Liver (tissue), 7 donors: ENCODE measurements at regions not wholly inside any gene's neighbourhood (a gene's known extent, or its start where the extent isn't known, plus 50 kb on each side); places are given as distances from the start of the nearest gene placed in this dataset.
"Not testable (repeated sequence)": the region's sequence is repeated elsewhere in the genome, so short reads cannot be mapped to it uniquely, and the experiment has no call there.

Experiments used
- DNase-seq: peaks from one replicate; pipeline ENCODE4 v3.0.0-alpha.2; 2017; ENCODE audit warnings: low spot score
- H3K27ac ChIP-seq, 2 donors: one replicate each; pipeline ENCODE4 v1.7.0; 2013; ENCODE audit warnings: inconsistent platforms in 2 of 2, low read length in 2 of 2, control low read depth in 1 of 2, low read depth in 1 of 2, mild to moderate bottlenecking in 1 of 2
- H3K27me3 ChIP-seq, 4 donors: one replicate each; pipeline versions ENCODE4 v1.6.1 to v1.7.0; 2013; ENCODE audit warnings: low read length in 3 of 4, inconsistent platforms in 1 of 4, mild to moderate bottlenecking in 1 of 4, moderate library complexity in 1 of 4; ENCODE audit not compliant: control insufficient read depth in 4 of 4, insufficient read depth in 4 of 4
- H3K36me3 ChIP-seq, 4 donors: one replicate each; pipeline versions ENCODE4 v1.6.1 to v1.7.0; 2013; ENCODE audit warnings: low read length in 3 of 4, mild to moderate bottlenecking in 3 of 4, low read depth in 1 of 4, moderate library complexity in 1 of 4; ENCODE audit not compliant: control insufficient read depth in 4 of 4, insufficient read depth in 3 of 4
- H3K4me1 ChIP-seq, 4 donors: one replicate each; pipeline versions ENCODE4 v1.6.1 to v1.7.0; 2013; ENCODE audit warnings: low read length in 3 of 4, mild to moderate bottlenecking in 3 of 4, moderate library complexity in 1 of 4; ENCODE audit not compliant: control insufficient read depth in 4 of 4, insufficient read depth in 4 of 4
- H3K4me3 ChIP-seq, 3 donors: one replicate each; pipeline versions ENCODE4 v1.6.1 to v1.7.0; 2013; ENCODE audit warnings: low read length in 3 of 3, control low read depth in 1 of 3, low read depth in 1 of 3, mild to moderate bottlenecking in 1 of 3
- H3K9ac ChIP-seq, 2 donors: one replicate each; pipeline ENCODE4 v1.7.0; 2013; ENCODE audit warnings: low read length in 2 of 2, mild to moderate bottlenecking in 2 of 2, moderate library complexity in 2 of 2, control low read depth in 1 of 2, low read depth in 1 of 2
- H3K9me3 ChIP-seq, 4 donors: one replicate each; pipeline versions ENCODE4 v1.6.1 to v1.7.0; 2013; ENCODE audit warnings: low read length in 3 of 4; ENCODE audit not compliant: control insufficient read depth in 4 of 4
- EGR1 ChIP-seq, 2 donors: IDR thresholded peaks; 2 replicates each; pipeline ENCODE4 v1.6.1; 2016 to 2018; ENCODE audit warnings: antibody characterized with exemption in 2 of 2, low read depth in 2 of 2
- FOXA1 ChIP-seq: IDR thresholded peaks from 2 replicates; pipeline ENCODE4 v1.6.1; 2016; ENCODE audit warnings: antibody characterized with exemption
- GABPA ChIP-seq, 2 donors: IDR thresholded peaks in 1 of 2; conservative IDR thresholded peaks in 1 of 2; 2 replicates each; pipeline ENCODE4 v1.6.1; 2016; ENCODE audit warnings: antibody characterized with exemption in 2 of 2, mild to moderate bottlenecking in 1 of 2, moderate library complexity in 1 of 2
- HNF4G ChIP-seq: IDR thresholded peaks from 2 replicates; pipeline ENCODE4 v1.6.1; 2016; ENCODE audit warnings: antibody characterized with exemption
- JUND ChIP-seq, 2 donors: IDR thresholded peaks; 2 replicates each; pipeline ENCODE4 v1.6.1; 2016; ENCODE audit warnings: antibody characterized with exemption in 2 of 2
- RXRA ChIP-seq, 2 donors: IDR thresholded peaks; 2 replicates each; pipeline ENCODE4 v1.6.1; 2017 to 2018; ENCODE audit warnings: antibody characterized with exemption in 2 of 2, mild to moderate bottlenecking in 1 of 2
- TAF1 ChIP-seq: conservative IDR thresholded peaks from 2 replicates; pipeline ENCODE4 v1.6.1; 2016; ENCODE audit warnings: antibody characterized with exemption, mild to moderate bottlenecking
- WGBS: extraction: QIAGEN DNeasy Blood & Tissue Kit; methylation state at CpG from one replicate; pipeline ENCODE4 v1.1.7; 2013; 5-methylcytosine and 5-hydroxymethylcytosine counted together
- TF ChIP-seq, protein P1 (sequence below): IDR thresholded peaks from 2 replicates; pipeline ENCODE4 v1.6.1; 2016; ENCODE audit warnings: antibody characterized with exemption, mild to moderate bottlenecking
- TF ChIP-seq, protein P2 (sequence below): IDR thresholded peaks from 2 replicates; pipeline ENCODE4 v1.6.1; 2016; ENCODE audit warnings: antibody characterized with exemption
- TF ChIP-seq, protein P3 (sequence below): IDR thresholded peaks from 2 replicates; pipeline ENCODE4 v1.6.1; 2016; ENCODE audit warnings: antibody characterized with exemption
- donor health status: healthy.
- donor health status: healthy.
- donor health status: healthy.
- donor health status: healthy.

DNA sequence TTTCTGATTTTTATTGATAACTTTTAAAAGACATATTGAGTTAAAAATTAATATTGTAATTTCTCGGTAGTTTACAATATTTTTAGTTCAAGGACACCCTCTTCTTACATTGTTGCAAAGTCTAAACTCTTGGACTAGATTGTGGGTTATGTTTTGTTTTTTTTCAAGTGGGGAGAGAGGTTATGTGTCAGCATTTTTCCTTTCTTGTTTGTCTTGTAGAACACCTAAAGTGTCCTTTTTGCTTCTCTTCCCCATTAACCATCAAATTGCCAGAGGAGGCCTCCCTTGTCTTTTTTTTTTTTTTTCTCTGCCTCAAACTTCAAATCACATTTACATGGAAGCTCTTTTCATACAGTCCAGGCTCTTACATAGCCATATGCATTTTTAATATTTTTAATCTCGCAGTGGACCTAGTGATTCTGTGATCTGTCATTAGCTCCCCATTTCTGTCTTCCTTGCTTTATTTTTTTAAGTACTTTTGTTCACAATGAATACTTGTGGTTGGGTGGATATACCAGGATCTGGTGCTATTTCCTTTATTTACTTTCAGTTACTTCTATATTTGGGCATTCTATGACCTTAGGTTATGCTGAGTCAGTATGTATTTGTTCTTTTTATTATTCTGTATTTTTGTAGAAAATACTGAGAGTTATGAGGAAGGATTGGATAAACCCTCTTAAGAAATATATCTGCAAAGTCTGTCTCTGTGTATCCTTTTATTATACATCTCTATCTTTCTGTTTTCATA is 2280.6 kb upstream of the ACO1 start:
- no peak overlapping the region for H3K9ac ChIP-seq
- H3K27me3 ChIP-seq, result no peaks in the 10 kb centered on the region
- no peak for TF ChIP-seq EGR1 (IDR thresholded peaks at IDR 0.05; ENCODE audit: low read depth in 2 of 2)
- TF ChIP-seq, protein P1, sequence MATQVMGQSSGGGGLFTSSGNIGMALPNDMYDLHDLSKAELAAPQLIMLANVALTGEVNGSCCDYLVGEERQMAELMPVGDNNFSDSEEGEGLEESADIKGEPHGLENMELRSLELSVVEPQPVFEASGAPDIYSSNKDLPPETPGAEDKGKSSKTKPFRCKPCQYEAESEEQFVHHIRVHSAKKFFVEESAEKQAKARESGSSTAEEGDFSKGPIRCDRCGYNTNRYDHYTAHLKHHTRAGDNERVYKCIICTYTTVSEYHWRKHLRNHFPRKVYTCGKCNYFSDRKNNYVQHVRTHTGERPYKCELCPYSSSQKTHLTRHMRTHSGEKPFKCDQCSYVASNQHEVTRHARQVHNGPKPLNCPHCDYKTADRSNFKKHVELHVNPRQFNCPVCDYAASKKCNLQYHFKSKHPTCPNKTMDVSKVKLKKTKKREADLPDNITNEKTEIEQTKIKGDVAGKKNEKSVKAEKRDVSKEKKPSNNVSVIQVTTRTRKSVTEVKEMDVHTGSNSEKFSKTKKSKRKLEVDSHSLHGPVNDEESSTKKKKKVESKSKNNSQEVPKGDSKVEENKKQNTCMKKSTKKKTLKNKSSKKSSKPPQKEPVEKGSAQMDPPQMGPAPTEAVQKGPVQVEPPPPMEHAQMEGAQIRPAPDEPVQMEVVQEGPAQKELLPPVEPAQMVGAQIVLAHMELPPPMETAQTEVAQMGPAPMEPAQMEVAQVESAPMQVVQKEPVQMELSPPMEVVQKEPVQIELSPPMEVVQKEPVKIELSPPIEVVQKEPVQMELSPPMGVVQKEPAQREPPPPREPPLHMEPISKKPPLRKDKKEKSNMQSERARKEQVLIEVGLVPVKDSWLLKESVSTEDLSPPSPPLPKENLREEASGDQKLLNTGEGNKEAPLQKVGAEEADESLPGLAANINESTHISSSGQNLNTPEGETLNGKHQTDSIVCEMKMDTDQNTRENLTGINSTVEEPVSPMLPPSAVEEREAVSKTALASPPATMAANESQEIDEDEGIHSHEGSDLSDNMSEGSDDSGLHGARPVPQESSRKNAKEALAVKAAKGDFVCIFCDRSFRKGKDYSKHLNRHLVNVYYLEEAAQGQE, result no peak
- 35% methylated on average over 2 of the region's 2 CpGs for WGBS
- no peak overlapping the region for H3K4me3 ChIP-seq
- DNase-seq, result no peak
- no peaks in the 10 kb centered on the region for H3K36me3 ChIP-seq
- H3K4me1 ChIP-seq, result no peaks in the 10 kb centered on the region
- no peak overlapping the region for H3K27ac ChIP-seq
- H3K9me3 ChIP-seq, result no peaks in the 10 kb centered on the region

DNA sequence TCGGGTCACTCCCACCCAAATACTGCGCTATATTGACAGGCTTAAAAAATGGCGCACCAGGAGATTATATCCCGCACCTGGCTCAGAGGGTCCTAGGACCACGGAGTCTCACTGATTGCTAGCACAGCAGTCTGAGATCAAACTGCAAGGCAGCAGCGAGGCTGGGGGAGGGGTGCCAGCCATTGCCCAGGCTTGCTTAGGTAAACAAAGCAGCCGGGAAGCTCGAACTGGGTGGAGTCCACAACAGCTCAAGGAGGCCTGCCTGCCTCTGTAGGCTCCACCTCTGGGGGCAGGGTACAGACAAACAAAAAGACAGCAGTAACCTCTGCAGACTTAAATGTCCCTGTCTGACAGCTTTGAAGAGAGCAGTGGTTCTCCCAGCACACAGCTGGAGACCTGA is 2277.3 kb upstream of the ACO1 start:
- H3K4me1 ChIP-seq, H3K27me3 ChIP-seq, DNase-seq, H3K4me3 ChIP-seq, H3K36me3 ChIP-seq, H3K9ac ChIP-seq, H3K27ac ChIP-seq, H3K9me3 ChIP-seq: not testable (repeated sequence)
- WGBS, result 75% methylated on average over 7 of the region's 8 CpGs

DNA sequence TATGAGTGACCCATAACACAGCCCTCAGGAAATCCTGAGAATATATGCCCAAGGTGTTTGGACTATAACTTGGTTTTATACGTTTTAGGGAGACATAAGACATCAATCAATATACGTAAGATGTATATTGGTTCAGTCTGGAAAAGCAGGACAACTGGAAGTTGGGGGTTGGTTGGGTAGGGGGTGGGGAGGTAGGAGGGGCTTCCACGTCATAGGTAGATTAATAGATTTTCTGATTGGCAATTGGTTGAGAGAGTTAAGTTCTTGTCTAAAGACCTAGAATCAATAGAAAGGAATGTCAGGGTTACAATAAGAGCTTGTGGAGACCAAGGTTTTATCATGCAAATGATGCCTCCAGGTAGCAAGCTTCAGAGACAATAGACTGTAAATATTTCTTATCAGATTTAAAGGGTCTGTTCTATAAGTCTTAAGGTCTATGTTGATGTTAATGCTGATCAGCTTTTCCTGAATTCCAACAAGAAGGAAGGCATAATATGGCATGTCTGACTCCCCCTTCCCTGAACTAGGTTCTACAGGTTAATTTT is 2267.7 kb upstream of the ACO1 start:
- Histone ChIP-seq H3K9me3 (no peaks in the 10 kb centered on the region), H3K36me3 (no peaks in the 10 kb centered on the region), H3K27ac (no peak overlapping the region), H3K9ac (no peak overlapping the region), H3K27me3 (no peaks in the 10 kb centered on the region), H3K4me3 (no peak overlapping the region), H3K4me1 (no peaks in the 10 kb centered on the region)
- DNase-seq, result no peak
- WGBS, result 74% methylated on average over 3 of the region's 3 CpGs
- TF ChIP-seq, protein P2, sequence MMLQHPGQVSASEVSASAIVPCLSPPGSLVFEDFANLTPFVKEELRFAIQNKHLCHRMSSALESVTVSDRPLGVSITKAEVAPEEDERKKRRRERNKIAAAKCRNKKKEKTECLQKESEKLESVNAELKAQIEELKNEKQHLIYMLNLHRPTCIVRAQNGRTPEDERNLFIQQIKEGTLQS, result no peak
- no peak for TF ChIP-seq JUND (IDR thresholded peaks at IDR 0.05)
- no peak for TF ChIP-seq HNF4G
- TF ChIP-seq, protein P3, sequence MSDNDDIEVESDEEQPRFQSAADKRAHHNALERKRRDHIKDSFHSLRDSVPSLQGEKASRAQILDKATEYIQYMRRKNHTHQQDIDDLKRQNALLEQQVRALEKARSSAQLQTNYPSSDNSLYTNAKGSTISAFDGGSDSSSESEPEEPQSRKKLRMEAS, result no peak
- no peak for TF ChIP-seq FOXA1
- no peak for TF ChIP-seq GABPA (IDR thresholded peaks at IDR 0.05 in 1 of 2, conservative IDR thresholded peaks at IDR 0.05 in 1 of 2)
- TF ChIP-seq EGR1 (IDR thresholded peaks at IDR 0.05; ENCODE audit: low read depth in 2 of 2), result no peak
- TF ChIP-seq RXRA (IDR thresholded peaks at IDR 0.05), result no peak
- TF ChIP-seq TAF1, result no peak
